ENCODE measurements at regions not wholly inside any gene's neighbourhood (a gene's known extent, or its start where the extent isn't known, plus 50 kb on each side); places are given as distances from the start of the nearest gene placed in this dataset.

DNA sequence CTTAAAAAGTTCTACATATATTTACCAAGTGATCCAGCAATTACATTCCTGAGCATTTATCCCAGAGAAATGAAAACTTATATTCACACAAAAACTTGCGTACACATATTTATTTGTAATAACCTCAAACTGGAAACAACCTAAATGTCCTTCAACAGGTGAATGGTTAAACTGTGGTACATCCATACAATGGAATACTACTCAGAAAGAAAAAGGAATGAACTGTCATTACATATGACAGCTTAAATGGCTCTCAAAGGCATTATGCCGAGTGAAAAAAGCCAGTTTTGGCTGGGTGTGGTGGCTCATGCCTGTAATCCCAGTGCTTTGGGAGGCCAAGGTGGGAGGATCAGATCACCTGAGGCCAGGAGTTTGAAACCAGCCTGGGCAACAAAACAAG lies 79.1 kb upstream of the DYNC1I2 start:
- TF ChIP-seq TCF12 (IDR thresholded peaks at IDR 0.05; ENCODE audit: low read depth) = no peak

DNA sequence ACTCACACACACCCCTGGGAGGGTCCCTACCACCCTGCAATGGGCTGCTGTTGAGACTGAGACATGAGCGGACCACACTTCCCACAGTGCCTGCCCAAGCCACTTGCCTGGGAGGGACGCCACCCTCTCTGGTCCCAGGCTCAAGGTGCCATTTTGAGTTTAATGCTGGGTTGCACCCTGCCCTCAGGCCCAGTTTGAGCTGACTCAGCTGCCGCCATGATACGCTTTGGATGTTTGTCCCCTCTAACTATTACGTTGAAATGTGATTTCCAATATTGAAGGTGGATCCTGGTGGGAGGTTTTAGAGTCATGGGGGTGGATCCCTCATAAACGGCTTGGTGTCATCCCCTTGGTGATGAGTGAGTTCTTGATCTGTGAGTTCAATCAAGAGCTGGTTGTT lies 76.4 kb upstream of the DYNC1I2 start:
- TF ChIP-seq EGR1 (IDR thresholded peaks at IDR 0.05) (no peak), RAD21 (IDR thresholded peaks at IDR 0.05; ENCODE audit: low read depth) (no peak), TCF12 (IDR thresholded peaks at IDR 0.05; ENCODE audit: low read depth) (no peak), TAF1 (IDR thresholded peaks at IDR 0.05; ENCODE audit: low read depth) (no peak), CREB1 (IDR thresholded peaks at IDR 0.05; ENCODE audit: low read depth) (no peak), EP300 (IDR thresholded peaks at IDR 0.05; ENCODE audit: borderline replicate concordance) (no peak), CEBPB (IDR thresholded peaks at IDR 0.05) (no peak), NFIC (IDR thresholded peaks at IDR 0.05) (no peak)
- TF ChIP-seq, protein P1, sequence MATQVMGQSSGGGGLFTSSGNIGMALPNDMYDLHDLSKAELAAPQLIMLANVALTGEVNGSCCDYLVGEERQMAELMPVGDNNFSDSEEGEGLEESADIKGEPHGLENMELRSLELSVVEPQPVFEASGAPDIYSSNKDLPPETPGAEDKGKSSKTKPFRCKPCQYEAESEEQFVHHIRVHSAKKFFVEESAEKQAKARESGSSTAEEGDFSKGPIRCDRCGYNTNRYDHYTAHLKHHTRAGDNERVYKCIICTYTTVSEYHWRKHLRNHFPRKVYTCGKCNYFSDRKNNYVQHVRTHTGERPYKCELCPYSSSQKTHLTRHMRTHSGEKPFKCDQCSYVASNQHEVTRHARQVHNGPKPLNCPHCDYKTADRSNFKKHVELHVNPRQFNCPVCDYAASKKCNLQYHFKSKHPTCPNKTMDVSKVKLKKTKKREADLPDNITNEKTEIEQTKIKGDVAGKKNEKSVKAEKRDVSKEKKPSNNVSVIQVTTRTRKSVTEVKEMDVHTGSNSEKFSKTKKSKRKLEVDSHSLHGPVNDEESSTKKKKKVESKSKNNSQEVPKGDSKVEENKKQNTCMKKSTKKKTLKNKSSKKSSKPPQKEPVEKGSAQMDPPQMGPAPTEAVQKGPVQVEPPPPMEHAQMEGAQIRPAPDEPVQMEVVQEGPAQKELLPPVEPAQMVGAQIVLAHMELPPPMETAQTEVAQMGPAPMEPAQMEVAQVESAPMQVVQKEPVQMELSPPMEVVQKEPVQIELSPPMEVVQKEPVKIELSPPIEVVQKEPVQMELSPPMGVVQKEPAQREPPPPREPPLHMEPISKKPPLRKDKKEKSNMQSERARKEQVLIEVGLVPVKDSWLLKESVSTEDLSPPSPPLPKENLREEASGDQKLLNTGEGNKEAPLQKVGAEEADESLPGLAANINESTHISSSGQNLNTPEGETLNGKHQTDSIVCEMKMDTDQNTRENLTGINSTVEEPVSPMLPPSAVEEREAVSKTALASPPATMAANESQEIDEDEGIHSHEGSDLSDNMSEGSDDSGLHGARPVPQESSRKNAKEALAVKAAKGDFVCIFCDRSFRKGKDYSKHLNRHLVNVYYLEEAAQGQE (IDR thresholded peaks at IDR 0.05; ENCODE audit: low read depth) = no peak

DNA sequence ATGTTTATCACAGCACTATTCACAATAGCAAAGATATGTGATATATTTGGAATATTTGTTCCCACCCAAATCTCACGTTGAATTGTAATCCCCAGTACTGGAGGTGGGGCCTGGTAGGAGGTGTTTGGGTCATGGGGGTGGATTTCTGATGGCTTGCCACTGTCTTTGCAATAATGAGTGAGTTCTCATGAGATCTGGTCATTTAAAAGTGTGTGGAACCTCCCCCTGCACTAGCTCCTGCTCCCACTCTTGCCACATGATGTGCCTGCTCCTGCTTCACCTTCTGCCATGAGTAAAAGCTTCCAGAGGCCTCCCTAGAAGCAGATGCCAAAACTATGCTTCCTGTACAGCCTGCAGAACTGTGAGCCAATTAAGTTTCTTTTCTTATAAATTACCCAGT lies 72.2 kb upstream of the DYNC1I2 start:
- no peak for TF ChIP-seq NFIC (IDR thresholded peaks at IDR 0.05)
- no peak for TF ChIP-seq CEBPB (IDR thresholded peaks at IDR 0.05)
- TF ChIP-seq TCF12 (IDR thresholded peaks at IDR 0.05; ENCODE audit: low read depth) = no peak
- TF ChIP-seq, protein P2, sequence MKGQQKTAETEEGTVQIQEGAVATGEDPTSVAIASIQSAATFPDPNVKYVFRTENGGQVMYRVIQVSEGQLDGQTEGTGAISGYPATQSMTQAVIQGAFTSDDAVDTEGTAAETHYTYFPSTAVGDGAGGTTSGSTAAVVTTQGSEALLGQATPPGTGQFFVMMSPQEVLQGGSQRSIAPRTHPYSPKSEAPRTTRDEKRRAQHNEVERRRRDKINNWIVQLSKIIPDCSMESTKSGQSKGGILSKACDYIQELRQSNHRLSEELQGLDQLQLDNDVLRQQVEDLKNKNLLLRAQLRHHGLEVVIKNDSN (IDR thresholded peaks at IDR 0.05) = no peak
- no peak for TF ChIP-seq TAF1 (IDR thresholded peaks at IDR 0.05; ENCODE audit: low read depth)
- TF ChIP-seq, protein P3, sequence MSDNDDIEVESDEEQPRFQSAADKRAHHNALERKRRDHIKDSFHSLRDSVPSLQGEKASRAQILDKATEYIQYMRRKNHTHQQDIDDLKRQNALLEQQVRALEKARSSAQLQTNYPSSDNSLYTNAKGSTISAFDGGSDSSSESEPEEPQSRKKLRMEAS (IDR thresholded peaks at IDR 0.05) = no peak
- TF ChIP-seq TEAD4 (IDR thresholded peaks at IDR 0.05) = no peak
- TF ChIP-seq EGR1 (IDR thresholded peaks at IDR 0.05) = no peak
- no peak for TF ChIP-seq ZBTB7A (IDR thresholded peaks at IDR 0.05; ENCODE audit: low read depth)
- TF ChIP-seq RAD21 (IDR thresholded peaks at IDR 0.05; ENCODE audit: low read depth) = no peak
- no peak for TF ChIP-seq YY1 (IDR thresholded peaks at IDR 0.05; ENCODE audit: low read depth)
- TF ChIP-seq CREB1 (IDR thresholded peaks at IDR 0.05; ENCODE audit: low read depth) = no peak
- TF ChIP-seq EP300 (IDR thresholded peaks at IDR 0.05; ENCODE audit: borderline replicate concordance) = no peak
- no peak for TF ChIP-seq FOXM1 (IDR thresholded peaks at IDR 0.05; ENCODE audit: borderline replicate concordance, low read depth)
- TF ChIP-seq, protein P1 (IDR thresholded peaks at IDR 0.05; ENCODE audit: low read depth) = no peak

DNA sequence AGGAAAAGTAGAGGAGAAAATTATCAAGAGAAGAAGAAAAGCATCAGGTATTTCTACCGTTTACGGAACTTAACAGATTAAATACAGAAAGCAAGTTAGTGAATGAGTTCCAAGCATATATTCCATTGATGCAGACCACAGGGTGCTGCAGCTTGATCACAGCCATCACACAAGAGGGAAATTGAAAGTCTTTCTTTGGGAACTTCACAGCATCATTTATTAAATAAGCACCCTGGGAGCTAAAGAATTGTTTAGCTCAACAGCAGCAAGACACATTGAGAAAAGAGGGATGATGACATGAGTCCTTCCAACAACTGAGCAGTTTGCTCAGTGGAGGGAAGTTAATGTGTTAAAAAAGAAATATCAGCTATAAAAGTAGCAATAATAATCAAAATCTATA lies 69.3 kb upstream of the DYNC1I2 start:
- TF ChIP-seq YY1 (IDR thresholded peaks at IDR 0.05; ENCODE audit: low read depth) = no peak
- TF ChIP-seq NFIC (IDR thresholded peaks at IDR 0.05) = no peak
- TF ChIP-seq, protein P3 (IDR thresholded peaks at IDR 0.05) = no peak
- TF ChIP-seq EGR1 (IDR thresholded peaks at IDR 0.05) = no peak
- no peak for TF ChIP-seq RAD21 (IDR thresholded peaks at IDR 0.05; ENCODE audit: low read depth)
- TF ChIP-seq TCF12 (IDR thresholded peaks at IDR 0.05; ENCODE audit: low read depth) = no peak
- TF ChIP-seq CEBPB (IDR thresholded peaks at IDR 0.05) = no peak
- no peak for TF ChIP-seq FOXM1 (IDR thresholded peaks at IDR 0.05; ENCODE audit: borderline replicate concordance, low read depth)
- no peak for TF ChIP-seq TEAD4 (IDR thresholded peaks at IDR 0.05)
- TF ChIP-seq, protein P1 (IDR thresholded peaks at IDR 0.05; ENCODE audit: low read depth) = no peak

DNA sequence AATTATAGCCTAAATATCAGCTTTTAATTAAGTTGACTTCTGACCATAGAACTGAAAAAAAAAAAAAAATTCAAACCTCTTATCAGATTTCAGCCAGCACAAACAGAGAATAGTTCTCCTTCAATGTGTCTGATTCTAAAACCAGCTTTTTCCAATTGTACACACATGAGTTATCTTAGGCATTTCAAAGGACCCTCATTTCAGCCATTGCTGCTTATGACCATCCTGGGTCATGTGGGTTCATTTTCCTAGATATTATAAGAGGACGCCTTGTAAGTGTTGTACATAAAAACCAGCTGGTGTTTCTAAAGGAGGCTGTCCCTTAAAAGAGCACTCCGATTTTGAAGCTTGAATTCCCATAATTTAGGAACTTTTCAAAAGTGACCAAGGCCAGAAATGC lies 62.3 kb upstream of the DYNC1I2 start:
- TF ChIP-seq, protein P1 (IDR thresholded peaks at IDR 0.05; ENCODE audit: low read depth) = no peak
- TF ChIP-seq FOXM1 (IDR thresholded peaks at IDR 0.05; ENCODE audit: borderline replicate concordance, low read depth) (no peak), TCF12 (IDR thresholded peaks at IDR 0.05; ENCODE audit: low read depth) (no peak), CREB1 (IDR thresholded peaks at IDR 0.05; ENCODE audit: low read depth) (no peak), NFIC (IDR thresholded peaks at IDR 0.05) (no peak), EP300 (IDR thresholded peaks at IDR 0.05; ENCODE audit: borderline replicate concordance) (no peak), CEBPB (IDR thresholded peaks at IDR 0.05) (no peak), EGR1 (IDR thresholded peaks at IDR 0.05) (no peak), ZBTB7A (IDR thresholded peaks at IDR 0.05; ENCODE audit: low read depth) (no peak)
- TF ChIP-seq, protein P3 (IDR thresholded peaks at IDR 0.05) = no peak
